ENCODE measurements at regions not wholly inside any gene's neighbourhood (a gene's known extent, or its start where the extent isn't known, plus 50 kb on each side); places are given as distances from the start of the nearest gene placed in this dataset.

DNA sequence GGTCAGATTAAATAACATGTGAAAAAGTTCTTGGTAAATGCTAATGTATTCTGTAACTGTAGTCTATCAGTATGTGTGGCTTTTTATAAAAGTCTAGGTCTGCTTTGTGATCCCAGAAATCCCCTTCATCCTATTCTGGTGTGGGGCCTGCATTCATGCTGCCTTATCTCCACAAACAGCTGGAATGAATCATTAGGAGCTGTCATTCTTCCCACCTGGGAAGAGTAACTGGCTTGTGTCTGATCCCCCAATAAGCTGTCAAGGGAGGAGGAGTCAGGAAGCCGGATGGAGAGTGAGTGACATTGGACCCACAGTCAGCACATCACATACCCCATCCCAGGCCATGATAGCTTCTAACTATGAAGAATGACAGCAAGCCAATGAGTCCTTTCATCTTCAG lies 81.1 kb upstream of the EPHA4 start:
- Histone ChIP-seq H3K9me3 (no peaks in the 10 kb centered on the region), H3K4me3 (no peak overlapping the region), H3K27ac (no peak overlapping the region), H3K27me3 (no peaks in the 10 kb centered on the region), H3K36me3 (ENCODE audit: low read depth, missing control alignments) (no peaks in the 10 kb centered on the region), H3K4me1 (no peaks in the 10 kb centered on the region)
- WGBS, 2 donors: 33 to 65% methylated on average over 1 of the region's 1 CpG
- TF ChIP-seq, protein P1, sequence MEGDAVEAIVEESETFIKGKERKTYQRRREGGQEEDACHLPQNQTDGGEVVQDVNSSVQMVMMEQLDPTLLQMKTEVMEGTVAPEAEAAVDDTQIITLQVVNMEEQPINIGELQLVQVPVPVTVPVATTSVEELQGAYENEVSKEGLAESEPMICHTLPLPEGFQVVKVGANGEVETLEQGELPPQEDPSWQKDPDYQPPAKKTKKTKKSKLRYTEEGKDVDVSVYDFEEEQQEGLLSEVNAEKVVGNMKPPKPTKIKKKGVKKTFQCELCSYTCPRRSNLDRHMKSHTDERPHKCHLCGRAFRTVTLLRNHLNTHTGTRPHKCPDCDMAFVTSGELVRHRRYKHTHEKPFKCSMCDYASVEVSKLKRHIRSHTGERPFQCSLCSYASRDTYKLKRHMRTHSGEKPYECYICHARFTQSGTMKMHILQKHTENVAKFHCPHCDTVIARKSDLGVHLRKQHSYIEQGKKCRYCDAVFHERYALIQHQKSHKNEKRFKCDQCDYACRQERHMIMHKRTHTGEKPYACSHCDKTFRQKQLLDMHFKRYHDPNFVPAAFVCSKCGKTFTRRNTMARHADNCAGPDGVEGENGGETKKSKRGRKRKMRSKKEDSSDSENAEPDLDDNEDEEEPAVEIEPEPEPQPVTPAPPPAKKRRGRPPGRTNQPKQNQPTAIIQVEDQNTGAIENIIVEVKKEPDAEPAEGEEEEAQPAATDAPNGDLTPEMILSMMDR (IDR thresholded peaks at IDR 0.05): no peak
- no peak for DNase-seq
- intact Hi-C loops (cut with DNase I; ENCODE audit: low total_unique reads): no loop called here

GRCh38 chr2:221649051-221649775 lies 77.1 kb upstream of the EPHA4 start:
- Histone ChIP-seq H3K36me3 (ENCODE audit: low read depth, missing control alignments) (no peaks in the 10 kb centered on the region), H3K27ac (no peak overlapping the region), H3K9me3 (no peaks in the 10 kb centered on the region), H3K4me3 (no peak overlapping the region), H3K27me3 (no peaks in the 10 kb centered on the region), H3K4me1 (no peaks in the 10 kb centered on the region)
- no peak for TF ChIP-seq POLR2A (IDR thresholded peaks at IDR 0.05)
- WGBS, 2 donors: 35 to 44% methylated on average over 5 of the region's 5 CpGs
- intact Hi-C loops (cut with DNase I; ENCODE audit: low total_unique reads): no loop called here
- peak; percentile 42 for DNase-seq

DNA sequence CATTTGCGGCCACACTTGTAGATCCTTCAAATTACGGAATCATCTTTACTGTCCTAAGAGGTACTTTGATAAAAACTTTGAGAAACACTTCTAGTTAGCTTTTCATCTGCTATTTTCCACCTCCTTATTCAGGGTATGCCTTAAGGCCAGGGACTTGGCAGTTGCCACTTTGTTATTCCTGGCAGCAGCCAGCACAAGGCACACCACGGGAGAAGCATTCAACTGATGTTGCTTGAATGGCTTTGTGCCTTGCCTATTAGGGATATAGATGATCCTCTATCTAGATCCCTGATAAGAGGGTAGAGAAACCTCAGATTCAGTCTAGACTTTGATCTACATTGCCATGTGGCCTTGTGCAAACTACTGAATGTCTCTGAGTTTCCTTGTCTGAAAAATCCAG lies 70.3 kb upstream of the EPHA4 start:
- Histone ChIP-seq H3K4me3 (no peak overlapping the region), H3K27ac (no peak overlapping the region), H3K36me3 (ENCODE audit: low read depth, missing control alignments) (no peaks in the 10 kb centered on the region), H3K4me1 (no peaks in the 10 kb centered on the region), H3K27me3 (no peaks in the 10 kb centered on the region), H3K9me3 (no peaks in the 10 kb centered on the region)
- no peak for DNase-seq
- TF ChIP-seq, protein P1 (IDR thresholded peaks at IDR 0.05): no peak
- no peak for TF ChIP-seq POLR2A (IDR thresholded peaks at IDR 0.05)
- WGBS, 2 donors: 78% methylated on average over 3 of the region's 3 CpGs
- intact Hi-C loops (cut with DNase I; ENCODE audit: low total_unique reads): no loop called here

- intact Hi-C loops (cut with DNase I; ENCODE audit: low total_unique reads): no loop called here
These were observed 69.2 kb upstream of the EPHA4 start for GRCh38 chr2:221641181-221641871.

DNA sequence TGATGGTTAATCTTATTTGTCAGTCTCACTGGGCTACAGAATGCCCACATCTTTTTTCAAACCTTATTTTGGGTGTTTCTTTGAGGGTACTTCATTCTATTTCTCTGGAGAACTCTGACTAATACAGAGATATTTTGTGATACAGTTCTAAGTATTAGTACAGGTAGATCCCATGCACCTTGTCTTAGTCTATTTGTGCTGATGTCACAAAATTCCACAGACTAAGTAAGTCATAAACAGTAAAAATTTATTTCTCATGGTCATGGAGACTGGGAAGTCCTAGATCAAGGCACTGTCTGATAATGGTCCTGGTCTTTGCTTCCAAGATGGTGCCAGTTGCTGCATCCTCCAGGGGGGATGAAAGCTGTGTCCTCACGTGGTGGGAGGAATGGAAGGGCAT lies 68.6 kb upstream of the EPHA4 start:
- TF ChIP-seq, protein P1 (IDR thresholded peaks at IDR 0.05): no peak
- no peak for TF ChIP-seq POLR2A (IDR thresholded peaks at IDR 0.05)
- H3K27me3 ChIP-seq: no peaks in the 10 kb centered on the region
- no peaks in the 10 kb centered on the region for H3K9me3 ChIP-seq
- WGBS, 2 donors: 86 to 89% methylated on average over 1 of the region's 1 CpG
- no peak overlapping the region for H3K4me3 ChIP-seq
- DNase-seq: no peak
- no peaks in the 10 kb centered on the region for H3K36me3 ChIP-seq (ENCODE audit: low read depth, missing control alignments)
- H3K27ac ChIP-seq: no peak overlapping the region
- intact Hi-C loops (cut with DNase I; ENCODE audit: low total_unique reads): no loop called here
- H3K4me1 ChIP-seq: no peaks in the 10 kb centered on the region

More at GRCh38 chr2:221641181-221641871, 69.2 kb upstream of the EPHA4 start:
- TF ChIP-seq POLR2A (IDR thresholded peaks at IDR 0.05): no peak
- TF ChIP-seq, protein P1 (IDR thresholded peaks at IDR 0.05): no peak
- Histone ChIP-seq H3K4me3 (no peak overlapping the region), H3K27me3 (no peaks in the 10 kb centered on the region), H3K27ac (no peak overlapping the region), H3K36me3 (ENCODE audit: low read depth, missing control alignments) (no peaks in the 10 kb centered on the region), H3K9me3 (no peaks in the 10 kb centered on the region), H3K4me1 (no peaks in the 10 kb centered on the region)
- no peak for DNase-seq
- WGBS, 2 donors: 60 to 80% methylated on average over 13 of the region's 13 CpGs
